ENCODE measurements at regions not wholly inside any gene's neighbourhood (a gene's known extent, or its start where the extent isn't known, plus 50 kb on each side); places are given as distances from the start of the nearest gene placed in this dataset.
"Not testable (repeated sequence)": the region's sequence is repeated elsewhere in the genome, so short reads cannot be mapped to it uniquely, and the experiment has no call there.

- 87 to 88% methylated on average over 4 of the region's 4 CpGs for WGBS, 2 donors
- H3K4me3 ChIP-seq, result no peak overlapping the region
- intact Hi-C loops (cut with DNase I; ENCODE audit: low total_unique reads), result no loop called here
These were observed 463.0 kb downstream of the IRS2 start for GRCh38 chr13:109323338-109323737.

DNA sequence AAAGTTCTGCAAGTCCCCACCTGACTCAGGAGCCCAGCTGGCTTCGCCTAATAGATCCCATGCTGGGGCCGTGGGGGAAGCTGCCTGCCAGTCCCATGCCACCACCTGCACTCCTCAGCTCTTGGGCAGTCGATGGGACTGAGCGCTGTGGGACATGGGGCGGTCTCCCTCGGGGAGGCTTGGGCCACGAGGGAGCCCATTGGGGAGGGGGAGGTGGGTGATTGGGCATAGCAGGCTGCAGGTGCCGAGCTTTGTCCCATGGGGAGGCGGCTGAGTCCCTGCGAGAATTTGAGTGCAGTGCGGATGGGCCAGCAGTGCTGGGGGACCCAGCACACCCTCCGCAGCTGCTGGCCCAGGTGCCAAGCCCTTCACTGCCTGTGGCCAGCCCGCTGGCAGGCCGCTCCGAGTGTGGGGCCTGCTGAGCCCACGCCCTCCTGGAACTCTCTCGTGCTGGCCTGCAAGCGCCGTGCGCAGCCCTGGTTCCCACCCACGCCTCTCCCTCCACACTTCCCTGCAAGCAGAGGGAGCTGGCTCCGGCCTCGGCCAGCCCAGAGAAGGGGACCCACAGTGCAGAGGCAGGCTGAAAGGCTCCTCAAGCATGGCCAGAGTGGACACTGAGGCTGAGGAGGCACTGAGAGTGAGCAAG, 467.3 kb downstream of the IRS2 start:
- intact Hi-C loops (cut with DNase I; ENCODE audit: low total_unique reads), result no loop called here
- DNase-seq, result no peak
- WGBS, 2 donors, result 75 to 88% methylated on average over 7 to 23 of the region's 23 CpGs

More at GRCh38 chr13:109323338-109323737, 463.0 kb downstream of the IRS2 start:
- Histone ChIP-seq H3K4me1 (no peaks in the 10 kb centered on the region), H3K27ac (no peak overlapping the region), H3K27me3 (no peaks in the 10 kb centered on the region), H3K9me3 (no peaks in the 10 kb centered on the region), H3K36me3 (ENCODE audit: low read depth, missing control alignments) (no peaks in the 10 kb centered on the region)
- TF ChIP-seq POLR2A (IDR thresholded peaks at IDR 0.05), result no peak
- TF ChIP-seq, protein P1, sequence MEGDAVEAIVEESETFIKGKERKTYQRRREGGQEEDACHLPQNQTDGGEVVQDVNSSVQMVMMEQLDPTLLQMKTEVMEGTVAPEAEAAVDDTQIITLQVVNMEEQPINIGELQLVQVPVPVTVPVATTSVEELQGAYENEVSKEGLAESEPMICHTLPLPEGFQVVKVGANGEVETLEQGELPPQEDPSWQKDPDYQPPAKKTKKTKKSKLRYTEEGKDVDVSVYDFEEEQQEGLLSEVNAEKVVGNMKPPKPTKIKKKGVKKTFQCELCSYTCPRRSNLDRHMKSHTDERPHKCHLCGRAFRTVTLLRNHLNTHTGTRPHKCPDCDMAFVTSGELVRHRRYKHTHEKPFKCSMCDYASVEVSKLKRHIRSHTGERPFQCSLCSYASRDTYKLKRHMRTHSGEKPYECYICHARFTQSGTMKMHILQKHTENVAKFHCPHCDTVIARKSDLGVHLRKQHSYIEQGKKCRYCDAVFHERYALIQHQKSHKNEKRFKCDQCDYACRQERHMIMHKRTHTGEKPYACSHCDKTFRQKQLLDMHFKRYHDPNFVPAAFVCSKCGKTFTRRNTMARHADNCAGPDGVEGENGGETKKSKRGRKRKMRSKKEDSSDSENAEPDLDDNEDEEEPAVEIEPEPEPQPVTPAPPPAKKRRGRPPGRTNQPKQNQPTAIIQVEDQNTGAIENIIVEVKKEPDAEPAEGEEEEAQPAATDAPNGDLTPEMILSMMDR (IDR thresholded peaks at IDR 0.05), result no peak
- DNase-seq, result no peak

GRCh38 chr13:109315481-109315880, 470.9 kb downstream of the IRS2 start:
- Histone ChIP-seq H3K27ac (no peak overlapping the region), H3K4me1 (no peaks in the 10 kb centered on the region), H3K4me3 (no peak overlapping the region), H3K27me3 (no peaks in the 10 kb centered on the region), H3K36me3 (ENCODE audit: low read depth, missing control alignments) (no peaks in the 10 kb centered on the region), H3K9me3 (no peaks in the 10 kb centered on the region)
- TF ChIP-seq POLR2A (IDR thresholded peaks at IDR 0.05), result no peak
- intact Hi-C loops (cut with DNase I; ENCODE audit: low total_unique reads), result no loop called here
- WGBS, 2 donors, result 89 to 93% methylated on average over 4 of the region's 4 CpGs
- no peak for DNase-seq

More for the DNA sequence above, 467.3 kb downstream of the IRS2 start:
- H3K27me3 ChIP-seq, result no peaks in the 10 kb centered on the region
- H3K4me1 ChIP-seq, result no peaks in the 10 kb centered on the region
- no peaks in the 10 kb centered on the region for H3K9me3 ChIP-seq
- no peak overlapping the region for H3K4me3 ChIP-seq
- TF ChIP-seq, protein P1 (IDR thresholded peaks at IDR 0.05), result no peak
- TF ChIP-seq POLR2A (IDR thresholded peaks at IDR 0.05), result no peak
- H3K27ac ChIP-seq, result no peak overlapping the region
- no peaks in the 10 kb centered on the region for H3K36me3 ChIP-seq (ENCODE audit: low read depth, missing control alignments)

GRCh38 chr13:109314101-109314500, 472.3 kb downstream of the IRS2 start:
- intact Hi-C loops (cut with DNase I; ENCODE audit: low total_unique reads), result no loop called here
- Histone ChIP-seq H3K27me3 (no peaks in the 10 kb centered on the region), H3K9me3 (no peaks in the 10 kb centered on the region), H3K27ac (no peak overlapping the region), H3K36me3 (ENCODE audit: low read depth, missing control alignments) (no peaks in the 10 kb centered on the region), H3K4me3 (no peak overlapping the region), H3K4me1 (no peaks in the 10 kb centered on the region)
- TF ChIP-seq, protein P1 (IDR thresholded peaks at IDR 0.05), result no peak
- no peak for TF ChIP-seq POLR2A (IDR thresholded peaks at IDR 0.05)
- WGBS, 2 donors, result 21 to 35% methylated on average over 5 of the region's 5 CpGs
- peak; percentile 28 for DNase-seq

DNA sequence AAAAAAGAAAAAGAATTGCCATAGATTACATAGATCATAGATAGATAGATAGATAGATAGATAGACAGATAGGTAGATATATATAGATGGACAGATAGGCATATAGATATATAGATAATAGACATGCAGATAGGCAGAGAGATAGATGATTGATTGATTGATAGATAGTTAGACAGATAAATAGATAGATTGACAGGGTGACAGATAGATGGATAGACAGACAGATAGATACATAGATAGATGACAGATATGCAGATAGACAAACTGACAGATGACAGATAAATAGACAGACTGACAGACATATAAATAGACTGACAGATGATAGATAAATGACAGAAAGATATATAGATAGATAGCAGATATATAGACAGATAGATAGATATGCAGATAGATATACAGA, 474.0 kb downstream of the IRS2 start:
- H3K27me3 ChIP-seq, result no peaks in the 10 kb centered on the region
- no peak overlapping the region for H3K27ac ChIP-seq
- no peak overlapping the region for H3K4me3 ChIP-seq
- DNase-seq, result no peak
- intact Hi-C loops (cut with DNase I; ENCODE audit: low total_unique reads), result no loop called here
- no peaks in the 10 kb centered on the region for H3K9me3 ChIP-seq
- no peaks in the 10 kb centered on the region for H3K36me3 ChIP-seq (ENCODE audit: low read depth, missing control alignments)
- TF ChIP-seq, protein P1 (IDR thresholded peaks at IDR 0.05), result no peak
- TF ChIP-seq POLR2A (IDR thresholded peaks at IDR 0.05), result no peak
- no peaks in the 10 kb centered on the region for H3K4me1 ChIP-seq

GRCh38 chr13:109311431-109311976, 474.9 kb downstream of the IRS2 start:
- H3K27me3 ChIP-seq; intact Hi-C loops (cut with DNase I; ENCODE audit: low total_unique reads); DNase-seq; H3K27ac ChIP-seq; H3K9me3 ChIP-seq; H3K4me3 ChIP-seq; H3K4me1 ChIP-seq; H3K36me3 ChIP-seq (ENCODE audit: low read depth, missing control alignments): not testable (repeated sequence)
- WGBS, 2 donors, result 72 to 93% methylated on average over 18 to 33 of the region's 33 CpGs
